Activated T-helper 2 cell treated with anti-CD3 and anti-CD28 coated beads, Interferon-gamma antibody, Interleukin-2, Interleukin-4, amounts not matched to agents 10 μg/mL and 5 μg/mL and 100 μg/mL, durations not matched to agents 14 hours and 24 hours and 36 hours (primary cell): ENCODE measurements at regions not wholly inside any gene's neighbourhood (a gene's known extent, or its start where the extent isn't known, plus 50 kb on each side); places are given as distances from the start of the nearest gene placed in this dataset.

Source experiments
- DNase-seq: peaks from one replicate; pipeline ENCODE4 v3.0.0; 2021; ENCODE audit warnings: low spot score
- H3K27ac Mint-ChIP-seq: one replicate; pipeline ENCODE4 v1.8.0; 2021; ENCODE audit warnings: mixed read lengths
- H3K27me3 Mint-ChIP-seq: one replicate; pipeline ENCODE4 v1.8.0; 2021; ENCODE audit warnings: low read depth, mixed read lengths
- H3K36me3 Mint-ChIP-seq: one replicate; pipeline ENCODE4 v1.8.0; 2021; ENCODE audit warnings: low read depth, mixed read lengths
- H3K4me1 Mint-ChIP-seq: one replicate; pipeline ENCODE4 v1.8.0; 2021; ENCODE audit warnings: low read depth, mixed read lengths
- H3K4me3 Mint-ChIP-seq: one replicate; pipeline ENCODE4 v1.8.0; 2021; ENCODE audit warnings: low read depth, mild to moderate bottlenecking, moderate library complexity, mixed read lengths
- H3K9me3 Mint-ChIP-seq: one replicate; pipeline ENCODE4 v1.8.0; 2021; ENCODE audit warnings: mixed read lengths
- intact Hi-C: fragments of 100-400 bp; cut with micrococcal nuclease; formaldehyde crosslinking; loops from one replicate; pipeline ENCODE4 v1.15.1; 2023

GRCh38 chr3:43919029-43919428, 228.3 kb downstream of the ABHD5 start:
- Mint-ChIP-seq H3K9me3 (no peaks in the 10 kb centered on the region), H3K27me3 (peaks cover 18% of the 10 kb centered on the region), H3K36me3 (no peaks in the 10 kb centered on the region), H3K27ac (no peak overlapping the region), H3K4me3 (no peak overlapping the region), H3K4me1 (no peaks in the 10 kb centered on the region)
- no peak for DNase-seq
- intact Hi-C loops, result no loop called here

- no peak for DNase-seq
- no peak overlapping the region for H3K4me3 Mint-ChIP-seq
- no peaks in the 10 kb centered on the region for H3K36me3 Mint-ChIP-seq
- no peaks in the 10 kb centered on the region for H3K9me3 Mint-ChIP-seq
- no peaks in the 10 kb centered on the region for H3K4me1 Mint-ChIP-seq
- H3K27ac Mint-ChIP-seq, result no peak overlapping the region
- H3K27me3 Mint-ChIP-seq, result peaks cover 26% of the 10 kb centered on the region
- intact Hi-C loops, result no loop called here
These were observed 230.4 kb downstream of the ABHD5 start for GRCh38 chr3:43921056-43921648.

- intact Hi-C loops, result no loop called here
- no peak for DNase-seq
- no peak overlapping the region for H3K4me3 Mint-ChIP-seq
- no peaks in the 10 kb centered on the region for H3K9me3 Mint-ChIP-seq
- H3K36me3 Mint-ChIP-seq, result no peaks in the 10 kb centered on the region
- no peak overlapping the region for H3K27ac Mint-ChIP-seq
- no peaks in the 10 kb centered on the region for H3K4me1 Mint-ChIP-seq
- peaks cover 26% of the 10 kb centered on the region for H3K27me3 Mint-ChIP-seq
These were observed 231.6 kb downstream of the ABHD5 start for GRCh38 chr3:43922374-43922773.

GRCh38 chr3:43923104-43923882, 232.6 kb downstream of the ABHD5 start:
- Mint-ChIP-seq H3K36me3 (no peaks in the 10 kb centered on the region), H3K4me1 (no peaks in the 10 kb centered on the region), H3K27ac (no peak overlapping the region), H3K9me3 (no peaks in the 10 kb centered on the region), H3K27me3 (peaks cover 26% of the 10 kb centered on the region), H3K4me3 (no peak overlapping the region)
- no peak for DNase-seq
- intact Hi-C loops, result no loop called here

- no peaks in the 10 kb centered on the region for H3K36me3 Mint-ChIP-seq
- no peak for DNase-seq
- no peaks in the 10 kb centered on the region for H3K9me3 Mint-ChIP-seq
- H3K27ac Mint-ChIP-seq, result no peak overlapping the region
- intact Hi-C loops, result no loop called here
- peaks cover 24% of the 10 kb centered on the region for H3K27me3 Mint-ChIP-seq
- no peaks in the 10 kb centered on the region for H3K4me1 Mint-ChIP-seq
- H3K4me3 Mint-ChIP-seq, result no peak overlapping the region
These were observed 235.3 kb downstream of the ABHD5 start for GRCh38 chr3:43926055-43926454.

- no peak for DNase-seq
- H3K4me1 Mint-ChIP-seq, result no peaks in the 10 kb centered on the region
- H3K27me3 Mint-ChIP-seq, result peaks cover 6% of the 10 kb centered on the region
- H3K27ac Mint-ChIP-seq, result no peak overlapping the region
- H3K9me3 Mint-ChIP-seq, result no peaks in the 10 kb centered on the region
- no peaks in the 10 kb centered on the region for H3K36me3 Mint-ChIP-seq
- intact Hi-C loops, result no loop called here
- H3K4me3 Mint-ChIP-seq, result no peak overlapping the region
These were observed 242.2 kb downstream of the ABHD5 start for GRCh38 chr3:43932921-43933320.

- Mint-ChIP-seq H3K4me1 (peaks cover 7% of the 10 kb centered on the region), H3K27me3 (peaks cover 15% of the 10 kb centered on the region), H3K27ac (no peak overlapping the region), H3K36me3 (no peaks in the 10 kb centered on the region), H3K9me3 (no peaks in the 10 kb centered on the region), H3K4me3 (no peak overlapping the region)
- intact Hi-C loops, result no loop called here
- DNase-seq, result no peak
These were observed 257.3 kb downstream of the ABHD5 start for GRCh38 chr3:43948013-43948412.

GRCh38 chr3:43949594-43949993, 258.9 kb downstream of the ABHD5 start:
- no peak overlapping the region for H3K4me3 Mint-ChIP-seq
- H3K27me3 Mint-ChIP-seq, result peaks cover 12% of the 10 kb centered on the region
- intact Hi-C loops, result no loop called here
- H3K9me3 Mint-ChIP-seq, result no peaks in the 10 kb centered on the region
- no peak overlapping the region for H3K27ac Mint-ChIP-seq
- peaks cover 7% of the 10 kb centered on the region for H3K4me1 Mint-ChIP-seq
- DNase-seq, result no peak
- no peaks in the 10 kb centered on the region for H3K36me3 Mint-ChIP-seq

- peaks cover 19% of the 10 kb centered on the region for H3K27me3 Mint-ChIP-seq
- no peaks in the 10 kb centered on the region for H3K9me3 Mint-ChIP-seq
- intact Hi-C loops, result no loop called here
- DNase-seq, result no peak
- no peaks in the 10 kb centered on the region for H3K36me3 Mint-ChIP-seq
- no peak overlapping the region for H3K27ac Mint-ChIP-seq
- H3K4me3 Mint-ChIP-seq, result no peak overlapping the region
- H3K4me1 Mint-ChIP-seq, result peaks cover 7% of the 10 kb centered on the region
These were observed 260.0 kb downstream of the ABHD5 start for GRCh38 chr3:43950775-43951174.

- no peak overlapping the region for H3K27ac Mint-ChIP-seq
- no peaks in the 10 kb centered on the region for H3K36me3 Mint-ChIP-seq
- DNase-seq, result no peak
- no peaks in the 10 kb centered on the region for H3K9me3 Mint-ChIP-seq
- peaks cover 27% of the 10 kb centered on the region for H3K27me3 Mint-ChIP-seq
- no peak overlapping the region for H3K4me3 Mint-ChIP-seq
- H3K4me1 Mint-ChIP-seq, result peaks cover 7% of the 10 kb centered on the region
- intact Hi-C loops, result no loop called here
These were observed 261.1 kb downstream of the ABHD5 start for GRCh38 chr3:43951813-43952212.

- Mint-ChIP-seq H3K4me3 (no peak overlapping the region), H3K27me3 (peaks cover 26% of the 10 kb centered on the region), H3K9me3 (no peaks in the 10 kb centered on the region), H3K4me1 (peaks cover 4% of the 10 kb centered on the region), H3K36me3 (no peaks in the 10 kb centered on the region), H3K27ac (no peak overlapping the region)
- intact Hi-C loops, result no loop called here
- no peak for DNase-seq
These were observed 262.6 kb downstream of the ABHD5 start for GRCh38 chr3:43953380-43953779.

GRCh38 chr3:43953814-43954692, 263.3 kb downstream of the ABHD5 start:
- H3K4me1 Mint-ChIP-seq, result peaks cover 4% of the 10 kb centered on the region
- peaks cover 24% of the 10 kb centered on the region for H3K27me3 Mint-ChIP-seq
- DNase-seq, result no peak
- no peak overlapping the region for H3K27ac Mint-ChIP-seq
- H3K4me3 Mint-ChIP-seq, result no peak overlapping the region
- intact Hi-C loops, result no loop called here
- no peaks in the 10 kb centered on the region for H3K9me3 Mint-ChIP-seq
- no peaks in the 10 kb centered on the region for H3K36me3 Mint-ChIP-seq

- intact Hi-C loops, result no loop called here
- Mint-ChIP-seq H3K27ac (no peak overlapping the region), H3K27me3 (peaks cover 18% of the 10 kb centered on the region), H3K4me1 (no peaks in the 10 kb centered on the region), H3K36me3 (no peaks in the 10 kb centered on the region), H3K9me3 (no peaks in the 10 kb centered on the region), H3K4me3 (no peak overlapping the region)
- DNase-seq, result no peak
These were observed 266.2 kb downstream of the ABHD5 start for GRCh38 chr3:43956945-43957344.
